HG03565 (cell line): ENCODE measurements at regions not wholly inside any gene's neighbourhood (a gene's known extent, or its start where the extent isn't known, plus 50 kb on each side); places are given as distances from the start of the nearest gene placed in this dataset.
"Not testable (repeated sequence)": the region's sequence is repeated elsewhere in the genome, so short reads cannot be mapped to it uniquely, and the experiment has no call there.

Experiments used
- ATAC-seq: cut with Tn5 transposase; IDR thresholded peaks from one replicate; pipeline ENCODE4 v1.9.1; 2021; ENCODE audit warnings: mild to moderate bottlenecking, moderate library complexity; ENCODE audit not compliant: unreplicated experiment

DNA sequence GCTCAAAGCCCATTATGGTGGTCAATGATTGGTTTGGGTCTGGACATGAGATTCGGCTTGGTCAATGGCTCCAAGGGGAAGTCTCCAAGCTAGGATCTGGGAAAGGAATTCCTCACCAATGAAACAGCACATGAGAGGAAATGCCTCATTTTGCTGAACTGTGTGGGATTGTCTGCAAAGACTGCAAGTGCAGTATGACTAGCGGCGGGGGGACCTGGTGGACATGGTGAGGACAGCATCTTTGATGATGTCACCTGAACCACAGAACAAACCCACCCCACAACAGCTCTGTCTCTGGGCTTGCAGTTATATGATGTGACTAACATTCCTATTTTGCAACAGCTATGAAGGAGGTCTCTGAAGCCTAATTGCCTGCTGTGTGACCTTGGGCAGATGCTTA lies 50.6 kb upstream of the NKD1 start:
- ATAC-seq, result no peak

DNA sequence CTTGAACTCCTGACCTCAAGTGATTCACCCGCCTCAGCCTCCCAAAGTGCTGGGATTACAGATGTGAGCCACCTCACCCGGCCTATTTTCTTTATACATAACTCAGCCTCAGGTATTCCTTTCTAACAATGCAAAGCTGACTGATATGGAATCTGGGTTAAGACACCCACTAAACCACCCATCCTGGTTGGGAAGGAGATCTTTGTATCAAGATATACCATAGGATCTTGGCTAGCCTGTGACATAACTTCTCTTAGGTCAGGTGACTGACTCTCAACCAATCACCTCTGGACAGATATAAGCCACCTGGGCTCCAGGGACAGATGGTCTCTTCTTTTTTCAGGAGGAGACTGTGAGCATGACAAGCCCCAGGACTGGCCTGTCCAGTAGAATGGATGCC lies 51.2 kb upstream of the NKD1 start:
- no peak for ATAC-seq

DNA sequence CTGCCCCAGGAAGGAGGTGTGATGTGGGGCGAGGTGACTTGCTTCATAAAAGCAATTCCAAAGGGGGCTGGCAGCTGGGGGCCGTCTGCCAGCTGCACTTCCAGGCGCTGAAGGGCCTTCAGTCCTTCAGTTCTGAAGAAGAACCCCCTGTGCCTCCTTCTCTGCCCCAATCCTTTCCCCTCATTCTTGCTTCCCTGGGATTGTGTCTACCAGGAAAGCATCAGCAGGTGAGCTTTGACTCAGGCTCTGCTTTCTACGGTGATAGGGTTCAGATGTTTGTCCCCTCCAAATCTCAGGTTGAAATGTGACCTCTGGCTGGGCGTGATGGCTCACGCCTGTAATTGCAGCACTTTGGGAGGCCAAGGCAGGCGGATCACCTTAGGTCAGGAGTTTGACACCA lies 52.5 kb upstream of the NKD1 start:
- no peak for ATAC-seq

DNA sequence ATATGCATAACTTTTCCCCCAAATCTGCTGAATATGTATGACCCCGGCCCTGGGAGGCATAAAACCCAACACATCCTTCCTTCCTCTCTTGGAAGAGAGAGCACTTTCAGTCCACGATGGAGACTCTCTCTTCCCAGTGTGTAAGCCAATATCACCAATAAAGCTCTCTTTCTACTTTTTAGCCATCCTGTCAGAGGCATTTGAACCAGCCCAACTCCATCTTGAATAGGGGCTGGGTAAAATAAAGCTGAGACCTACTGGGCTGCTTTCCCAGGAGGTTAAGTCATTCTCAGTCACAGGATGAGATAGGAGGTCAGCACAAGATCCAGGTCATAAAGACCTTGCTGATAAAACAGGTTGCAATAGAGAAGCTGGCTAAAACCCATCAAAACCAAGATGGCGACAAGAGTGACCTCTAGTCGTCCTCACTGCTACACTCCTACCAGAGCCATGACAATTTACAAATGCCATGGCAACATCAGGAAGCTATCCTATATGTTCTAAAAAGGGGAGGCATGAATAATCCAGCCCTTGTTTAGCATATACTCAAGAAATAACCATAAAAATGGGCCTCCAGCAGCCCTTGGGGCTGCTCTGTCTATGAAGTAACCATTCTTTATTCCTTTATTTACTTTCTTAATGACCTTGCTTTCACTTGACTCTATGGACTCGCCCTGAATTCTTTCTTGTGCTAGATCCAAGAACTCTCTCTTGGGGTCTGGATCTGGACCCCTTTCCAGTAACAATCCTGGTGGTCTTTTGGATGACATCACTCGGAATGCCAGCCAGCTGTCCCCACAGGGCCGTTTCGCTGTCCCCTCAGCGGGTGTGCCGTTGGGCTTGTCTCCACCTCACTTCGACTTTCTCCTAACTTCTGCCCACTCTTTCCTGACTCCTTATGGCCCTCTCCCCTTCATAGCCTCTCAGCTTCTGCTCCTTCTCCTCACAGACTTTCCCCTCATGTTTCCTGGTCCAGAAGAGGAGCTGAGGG lies 53.4 kb upstream of the NKD1 start:
- ATAC-seq, result no peak

DNA sequence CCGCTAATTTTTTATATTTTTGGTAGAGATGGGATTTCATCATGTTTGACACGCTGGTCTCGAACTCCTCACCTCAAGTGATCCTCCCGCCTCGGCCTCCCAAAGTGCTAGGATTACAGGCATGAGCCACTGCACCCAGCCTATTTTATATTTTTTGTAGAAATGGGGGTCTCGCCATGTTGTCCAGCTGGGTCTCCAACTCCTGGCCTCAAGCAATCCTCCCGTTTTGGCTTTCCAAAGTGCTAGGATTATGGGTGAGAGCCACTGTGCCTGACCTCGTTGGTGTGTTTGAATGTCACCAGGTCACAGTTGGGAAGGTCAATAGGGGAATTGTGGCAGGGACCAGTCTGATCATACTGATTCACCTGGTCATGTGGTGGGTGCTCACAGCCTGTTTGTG lies 56.7 kb upstream of the NKD1 start:
- ATAC-seq, result no peak

DNA sequence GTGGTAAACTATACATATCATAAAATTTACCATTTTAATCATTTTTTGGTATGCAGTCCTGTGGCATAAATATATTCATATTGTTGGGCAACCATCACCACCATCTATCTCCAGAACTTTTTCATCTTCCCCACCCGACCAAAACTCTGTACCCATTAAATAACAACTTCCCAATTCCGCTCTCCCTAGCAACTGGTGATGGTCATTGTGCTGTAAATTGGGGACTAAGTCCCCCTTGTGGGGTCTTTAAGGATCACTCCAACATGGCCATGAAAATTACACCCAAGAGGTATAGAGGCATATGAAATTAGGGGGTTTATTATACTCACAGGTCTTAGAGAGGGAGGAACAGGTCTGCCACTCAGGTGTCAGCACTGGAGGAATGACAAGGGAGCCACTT lies 57.4 kb upstream of the NKD1 start:
- ATAC-seq, result no peak

DNA sequence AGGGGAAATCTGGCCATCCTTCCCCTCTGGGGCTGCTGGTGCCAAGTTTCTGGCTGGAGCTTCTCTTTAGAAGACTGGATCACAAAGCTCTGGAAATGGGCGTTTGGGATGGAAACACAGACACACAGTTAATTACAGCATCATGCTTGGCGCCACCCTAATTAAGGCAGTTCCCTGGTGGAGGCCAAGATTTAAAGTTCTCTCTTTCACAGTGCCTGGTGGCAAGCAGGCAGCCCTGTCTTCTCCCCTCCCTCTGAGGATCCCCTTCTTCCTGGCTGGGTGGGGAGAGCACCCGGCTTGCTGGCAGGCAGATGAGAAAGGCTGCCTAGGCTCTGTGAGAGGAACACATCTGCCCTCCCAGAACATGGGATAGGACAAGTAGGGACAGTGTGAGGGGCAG lies 59.0 kb upstream of the NKD1 start:
- ATAC-seq, result no peak

DNA sequence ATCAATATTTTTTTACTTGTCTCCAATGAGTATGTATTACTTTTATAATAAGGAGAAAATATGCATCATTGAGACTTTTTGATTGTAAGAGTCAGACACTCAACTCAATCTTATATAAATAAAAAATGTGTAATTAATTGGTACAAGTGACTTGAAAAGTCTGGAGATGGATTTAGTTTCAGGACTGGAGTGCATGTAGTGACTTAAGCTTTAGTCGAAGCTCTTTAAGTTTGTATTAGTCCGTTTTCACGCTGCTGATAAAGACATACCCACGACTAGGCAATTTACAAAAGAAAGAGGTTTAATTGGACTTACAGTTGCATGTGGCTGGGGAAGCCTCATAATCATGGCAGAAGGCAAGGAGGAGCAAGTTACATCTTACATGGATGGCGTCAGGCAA lies 60.7 kb upstream of the NKD1 start:
- no peak for ATAC-seq

DNA sequence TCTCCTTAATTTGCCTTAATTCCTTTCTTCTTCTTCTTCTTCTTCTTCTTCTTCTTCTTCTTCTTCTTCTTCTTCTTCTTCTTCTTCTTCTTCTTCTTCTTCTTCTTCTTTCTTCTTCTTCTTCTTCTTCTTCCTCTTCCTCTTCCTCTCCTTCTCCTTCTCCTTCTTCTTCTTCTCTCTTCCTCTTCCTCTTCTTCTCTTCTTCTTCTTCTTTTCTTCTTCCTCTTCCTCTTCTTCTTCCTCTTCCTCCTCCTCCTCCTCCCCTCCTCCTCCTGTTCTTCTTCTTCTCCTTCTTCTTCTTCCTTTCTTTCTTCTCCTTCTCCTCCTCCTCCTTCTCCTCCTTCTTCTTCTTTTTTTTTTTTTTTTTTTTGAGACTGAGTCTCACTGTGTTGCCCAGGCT lies 62.0 kb upstream of the NKD1 start:
- not testable (repeated sequence) for ATAC-seq

DNA sequence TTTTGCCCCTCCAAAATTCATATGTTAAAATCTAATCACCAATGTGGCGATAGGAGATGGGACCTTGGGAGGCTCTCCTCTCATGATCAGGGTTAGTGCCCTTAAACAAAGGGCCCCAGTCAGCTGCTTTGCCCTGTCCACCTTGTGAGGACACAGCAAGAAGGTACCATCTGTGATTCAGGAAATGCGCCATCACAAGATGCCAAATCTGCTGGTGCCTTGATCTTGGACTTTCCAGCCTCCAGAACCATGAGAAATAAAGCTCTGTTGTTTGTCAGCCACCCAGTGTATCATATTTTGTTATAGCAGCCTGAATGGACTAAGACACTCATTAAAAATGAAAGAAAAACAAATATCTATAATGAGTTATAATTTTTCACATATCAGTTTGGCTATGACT lies 63.0 kb upstream of the NKD1 start:
- ATAC-seq, result no peak

DNA sequence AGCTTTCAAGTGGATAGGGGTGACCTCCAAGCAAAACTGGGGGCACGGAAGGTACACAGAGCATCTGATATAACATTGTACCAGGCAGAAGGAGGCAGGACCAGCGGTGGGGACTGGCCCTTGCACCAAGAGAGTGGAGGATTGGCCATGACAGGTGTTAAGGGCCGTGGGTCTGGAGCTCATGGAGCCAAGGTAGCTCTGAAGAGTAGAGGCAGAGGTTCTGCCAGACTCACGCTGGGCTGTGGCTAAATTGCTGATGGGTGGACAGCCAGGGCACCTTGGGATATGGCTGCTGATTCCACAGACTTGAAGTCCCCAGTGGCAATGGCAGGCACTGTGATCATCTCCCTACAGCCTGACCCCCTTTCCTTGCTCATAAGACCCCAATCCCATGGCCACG lies 65.9 kb upstream of the NKD1 start:
- no peak for ATAC-seq

DNA sequence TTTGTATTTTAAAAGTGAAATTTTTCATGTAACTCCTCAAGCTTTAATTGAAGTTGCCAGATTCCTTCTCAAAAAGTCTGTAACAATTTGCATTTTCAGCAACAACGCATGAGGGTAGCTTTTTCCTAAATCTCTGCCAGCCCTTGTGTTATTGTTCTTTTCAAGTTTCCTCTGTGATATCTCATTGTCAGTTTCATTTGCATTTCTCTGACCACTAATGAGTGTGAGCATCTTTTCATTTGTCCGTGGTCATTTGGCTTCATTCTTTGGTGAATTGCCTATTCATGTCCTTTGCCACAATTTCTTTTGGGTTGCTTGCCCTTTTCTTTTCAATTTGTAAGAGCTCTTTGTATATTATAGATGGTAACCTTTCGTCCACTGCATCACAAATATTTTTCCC lies 68.0 kb upstream of the NKD1 start:
- ATAC-seq, result no peak

DNA sequence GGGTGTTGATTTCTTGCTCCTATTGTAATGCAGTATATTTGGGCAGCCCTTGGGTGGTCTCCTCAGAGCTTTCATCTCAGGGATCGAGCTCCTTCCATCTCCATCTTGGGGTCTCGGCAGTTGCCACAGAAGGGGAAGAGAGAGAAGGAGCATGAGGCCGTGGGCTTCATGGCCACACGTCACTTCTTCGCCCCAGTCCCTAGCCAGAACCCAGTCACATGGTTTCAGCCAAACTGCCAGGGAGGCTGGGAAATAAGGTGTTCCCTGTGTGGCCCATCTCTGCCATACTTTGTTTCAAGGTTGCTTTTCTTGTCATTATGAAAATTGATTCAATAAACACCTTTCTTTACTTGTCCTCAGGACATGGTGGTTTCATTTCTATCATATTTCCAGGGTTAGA lies 68.4 kb upstream of the NKD1 start:
- ATAC-seq, result no peak

DNA sequence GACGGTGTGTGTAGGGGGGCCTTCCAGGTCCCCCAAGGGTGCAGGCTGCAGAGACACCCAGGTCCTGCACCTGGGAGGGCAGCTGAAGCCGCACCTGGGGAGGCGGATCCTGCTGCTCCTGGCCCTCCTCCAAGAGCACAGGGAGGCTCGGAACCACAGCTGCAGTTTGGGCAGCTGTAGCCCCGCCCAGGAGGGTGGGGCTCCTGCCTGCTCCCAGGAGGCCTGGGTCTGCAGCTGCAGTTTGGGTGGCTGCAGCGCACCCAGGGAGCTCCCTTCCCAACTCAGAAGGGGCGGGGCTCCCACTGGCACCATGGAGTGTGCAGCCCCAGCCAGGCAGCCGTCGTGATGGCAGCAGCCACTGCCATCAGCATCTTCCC lies 69.4 kb upstream of the NKD1 start:
- no peak for ATAC-seq

DNA sequence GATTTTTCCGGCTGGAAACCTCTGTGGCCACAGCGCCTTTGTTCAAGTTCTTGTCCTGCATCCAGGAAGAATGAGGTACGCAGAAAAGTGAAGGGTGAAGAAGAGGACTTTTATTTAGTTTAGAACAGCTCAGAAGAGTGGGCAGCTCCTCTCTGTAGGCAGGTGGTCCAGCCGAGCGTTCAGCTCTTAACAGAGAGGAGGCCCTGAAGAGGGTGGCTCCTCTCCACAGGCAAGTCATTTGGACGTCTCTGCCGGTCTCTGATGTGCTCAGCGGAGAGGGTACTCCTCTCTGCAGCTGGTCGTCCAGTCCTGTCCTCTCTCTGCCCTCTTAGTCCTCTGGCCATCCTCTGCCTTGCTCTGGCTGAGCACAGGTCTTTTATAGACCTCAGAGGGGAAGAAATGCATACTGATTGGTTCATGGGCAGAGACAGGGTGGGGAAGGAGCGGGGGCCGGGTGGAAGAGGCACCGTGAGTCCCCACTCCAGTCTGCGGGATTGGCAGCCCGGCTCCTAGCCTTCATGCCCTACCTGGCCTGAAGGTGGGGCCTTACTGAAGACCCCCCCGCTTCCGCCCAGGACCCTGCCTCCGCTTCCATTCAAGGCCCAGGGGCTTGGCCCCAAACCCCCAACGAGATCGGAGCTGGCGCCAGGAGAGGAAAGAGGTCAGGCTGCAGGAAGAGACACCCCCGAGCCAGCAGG lies 70.0 kb upstream of the NKD1 start:
- no peak for ATAC-seq

DNA sequence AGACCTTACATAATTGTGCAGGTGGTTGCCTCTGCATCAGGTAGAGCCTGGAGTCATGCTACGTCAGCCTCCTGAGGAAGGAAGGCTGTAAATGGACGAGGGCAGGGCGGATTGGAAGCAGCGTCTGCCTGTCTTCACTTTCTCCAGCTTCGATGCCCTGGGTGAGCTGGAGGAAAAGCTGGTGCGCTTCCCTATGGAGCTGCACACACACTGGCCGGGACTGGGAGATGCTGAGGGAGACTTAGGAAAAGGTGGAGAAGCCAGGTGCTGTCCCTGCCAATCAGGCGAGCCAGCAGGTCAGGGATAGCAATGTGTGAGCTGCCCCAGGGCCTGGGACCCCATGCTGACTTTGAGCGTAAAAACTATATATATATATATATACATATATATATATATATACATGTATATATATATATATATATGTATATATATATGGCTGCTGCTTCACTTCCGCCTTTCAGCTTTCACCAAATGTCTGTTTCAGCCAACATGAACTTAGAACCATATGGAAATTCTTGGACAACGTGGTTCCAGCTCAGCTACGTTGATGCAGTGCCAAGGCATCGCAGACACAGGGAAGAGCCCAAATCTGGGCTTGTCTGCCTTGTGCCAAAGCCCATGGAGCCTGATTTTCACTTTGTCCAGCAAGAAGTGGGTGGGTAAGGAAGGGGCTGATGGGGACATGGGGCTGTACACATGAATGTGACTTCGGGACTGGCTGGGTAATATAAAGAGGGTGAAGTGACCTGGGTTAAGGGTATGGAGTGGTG lies 71.5 kb upstream of the NKD1 start:
- no peak for ATAC-seq

DNA sequence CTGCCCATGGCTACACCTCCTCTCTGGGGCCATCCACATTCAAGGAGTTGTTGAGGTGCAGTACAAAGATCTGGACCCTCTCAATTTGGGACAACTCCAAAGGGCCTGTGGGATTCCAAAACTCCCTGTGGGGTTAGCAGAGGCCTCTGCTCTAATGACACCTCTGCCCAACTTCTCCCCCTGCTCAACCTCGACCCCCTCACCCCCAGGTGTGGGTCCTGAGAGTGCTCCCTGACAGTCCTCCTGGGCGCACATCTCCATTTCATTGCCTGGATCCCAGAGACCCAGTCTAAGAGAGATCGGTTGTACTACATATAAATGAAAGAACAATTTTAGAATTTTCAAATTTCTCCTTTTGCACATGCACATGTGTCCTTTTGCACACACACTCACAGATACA lies 73.0 kb upstream of the NKD1 start:
- no peak for ATAC-seq

DNA sequence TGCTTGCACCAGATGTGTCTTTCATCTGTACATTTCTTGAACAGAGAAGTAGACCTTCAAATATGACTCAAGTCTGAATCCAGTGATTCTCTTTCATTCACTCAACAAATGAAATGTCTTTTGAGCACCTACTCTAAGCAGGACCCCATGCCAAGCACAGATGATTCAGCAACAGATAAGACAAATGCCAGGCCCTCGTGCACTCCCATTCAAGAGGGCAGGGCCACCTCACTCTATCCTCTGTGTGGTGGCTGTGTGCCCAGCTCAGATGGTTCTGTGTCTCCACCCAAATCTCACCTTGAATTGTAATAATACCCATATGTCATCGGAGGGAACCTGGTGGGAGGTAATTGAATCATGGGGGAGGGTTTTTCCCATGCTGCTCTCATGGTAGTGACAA lies 74.1 kb upstream of the NKD1 start:
- no peak for ATAC-seq

DNA sequence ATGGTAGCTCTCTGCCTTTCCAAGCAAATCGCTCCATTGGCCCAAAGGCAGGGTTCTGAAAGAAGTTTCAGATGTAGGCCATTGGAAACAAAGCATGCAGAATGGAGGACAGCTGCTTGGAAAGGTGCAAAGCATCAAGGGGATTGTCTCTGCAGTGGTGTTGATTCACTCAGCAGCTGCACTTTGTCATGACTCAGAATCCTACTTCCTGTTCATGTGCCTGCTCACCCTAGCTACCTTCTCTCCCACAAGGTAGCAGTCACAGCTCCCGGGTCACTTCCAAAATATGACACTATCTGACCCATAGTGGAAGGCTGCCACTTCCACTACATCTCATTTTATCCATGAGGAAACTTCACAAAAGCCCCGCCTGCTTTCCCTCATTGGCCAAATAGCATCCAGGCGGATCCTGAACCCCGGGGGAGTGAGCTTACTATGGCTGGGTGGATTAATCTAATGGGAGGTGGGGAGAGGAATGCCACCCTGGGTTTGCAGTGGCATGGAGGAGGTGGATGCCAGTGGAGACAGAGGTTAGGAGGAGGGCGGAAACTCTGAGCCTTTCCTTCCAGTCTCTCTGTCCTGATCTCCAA lies 74.7 kb upstream of the NKD1 start:
- peak; percentile 88 for ATAC-seq

DNA sequence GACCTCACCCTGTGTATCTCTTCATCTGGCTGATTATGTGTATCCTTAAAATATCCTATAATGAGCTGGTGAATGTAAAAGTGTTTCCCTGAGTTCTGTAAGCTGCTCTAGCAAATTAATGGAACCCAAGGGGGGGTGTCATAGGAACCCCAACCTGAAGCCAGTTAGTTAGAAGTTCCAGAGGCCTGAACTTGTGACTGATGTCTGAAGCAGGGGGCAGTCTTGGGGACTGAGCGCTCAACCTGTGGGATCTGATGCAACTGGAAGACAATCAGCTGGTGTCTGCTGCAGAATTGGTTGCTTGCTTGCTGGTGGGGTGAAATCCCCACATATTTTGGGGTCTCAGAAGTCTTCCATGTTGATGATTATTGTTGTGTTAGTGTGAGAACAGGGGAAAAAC lies 75.7 kb upstream of the NKD1 start:
- no peak for ATAC-seq

DNA sequence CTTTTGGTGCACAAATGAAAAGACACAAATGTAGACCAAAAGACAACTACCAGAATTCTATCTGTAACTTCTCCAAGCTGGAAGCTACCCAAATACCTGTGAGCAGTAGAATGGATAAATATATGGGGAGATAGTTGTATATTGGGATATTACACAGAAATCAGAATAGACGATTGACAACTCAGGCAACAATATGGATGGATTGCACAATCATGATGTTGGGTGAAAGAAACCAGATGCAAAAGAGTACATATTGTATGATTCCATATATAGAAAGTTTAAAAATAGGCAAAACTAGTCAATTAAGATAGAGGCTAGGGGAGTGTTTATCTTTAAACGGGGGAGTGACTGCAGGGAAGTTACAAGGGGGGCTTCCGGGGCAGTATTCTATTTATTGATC lies 77.5 kb upstream of the NKD1 start:
- ATAC-seq, result no peak
